GM21723 (cell line): ENCODE measurements at regions not wholly inside any gene's neighbourhood (a gene's known extent, or its start where the extent isn't known, plus 50 kb on each side); places are given as distances from the start of the nearest gene placed in this dataset.

Experiments used
- ATAC-seq: cut with Tn5 transposase; IDR thresholded peaks from one replicate; pipeline ENCODE4 v1.9.1; 2021; ENCODE audit warnings: mild to moderate bottlenecking, moderate library complexity; ENCODE audit not compliant: unreplicated experiment

DNA sequence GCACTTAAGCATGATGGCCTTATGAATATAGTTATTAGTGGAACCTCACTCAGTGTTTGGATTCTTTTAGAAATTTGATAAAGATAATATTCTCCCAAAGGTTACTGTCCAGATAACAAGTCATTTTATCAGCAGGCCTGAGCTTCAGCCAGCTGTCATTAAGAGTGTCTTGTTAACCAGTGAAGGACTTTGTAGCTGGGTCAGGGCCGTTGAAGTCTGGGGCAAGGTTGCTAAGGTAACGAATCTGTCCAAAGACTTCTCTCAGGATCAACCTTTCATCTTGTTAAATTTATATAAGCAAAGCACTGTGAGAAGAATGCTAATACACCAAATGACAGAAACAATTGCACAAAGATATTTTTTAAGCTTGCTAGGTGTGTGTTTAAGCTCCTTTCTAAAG lies 271.3 kb upstream of the TMPO start:
- ATAC-seq = no peak

DNA sequence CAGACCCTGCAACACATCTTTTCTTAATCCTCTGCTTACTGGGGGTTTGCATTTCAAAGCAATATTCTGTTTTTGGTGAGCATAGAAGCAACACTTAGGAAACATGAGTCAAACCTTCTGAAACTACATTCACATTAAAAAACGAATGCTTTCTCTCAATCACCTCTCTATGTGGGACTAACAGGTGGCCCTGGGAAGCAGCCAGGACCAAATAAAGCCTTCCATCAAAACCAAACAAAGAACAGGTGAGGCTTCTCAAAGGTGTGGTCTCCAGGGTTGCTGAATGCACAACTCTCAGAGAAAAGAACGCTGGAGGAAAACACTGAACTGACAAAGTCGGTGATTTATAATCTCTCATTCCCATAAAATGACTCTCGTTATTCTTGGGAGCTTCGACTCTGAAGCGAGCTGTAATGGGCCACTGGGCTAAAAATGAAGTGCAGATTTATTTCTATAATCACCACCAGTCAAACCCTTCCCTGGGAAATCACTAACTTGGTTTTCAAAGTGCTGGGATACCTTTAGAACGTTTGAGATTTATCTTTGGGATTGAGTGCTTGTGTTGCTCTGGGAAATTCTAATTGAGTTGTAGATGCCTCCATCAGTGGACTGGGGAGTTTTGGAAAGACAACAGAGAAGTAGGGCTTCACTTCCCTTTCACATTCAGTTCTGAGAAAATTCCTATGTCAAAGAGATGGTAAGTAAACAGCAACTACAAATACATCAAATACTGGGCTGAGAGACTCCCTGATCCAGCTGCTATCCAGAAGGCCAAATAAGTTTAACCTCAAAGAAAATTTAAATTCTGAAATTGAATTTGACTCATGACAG lies 262.0 kb upstream of the TMPO start:
- ATAC-seq = no peak

- ATAC-seq = no peak
Measured at GRCh38 chr12:98256830-98257229, 258.6 kb upstream of the TMPO start.

GRCh38 chr12:98259693-98260092 lies 255.7 kb upstream of the TMPO start:
- no peak for ATAC-seq

- no peak for ATAC-seq
Measured at GRCh38 chr12:98260276-98260675, 255.1 kb upstream of the TMPO start.

- no peak for ATAC-seq
Measured at GRCh38 chr12:98262902-98263301, 252.5 kb upstream of the TMPO start.

DNA sequence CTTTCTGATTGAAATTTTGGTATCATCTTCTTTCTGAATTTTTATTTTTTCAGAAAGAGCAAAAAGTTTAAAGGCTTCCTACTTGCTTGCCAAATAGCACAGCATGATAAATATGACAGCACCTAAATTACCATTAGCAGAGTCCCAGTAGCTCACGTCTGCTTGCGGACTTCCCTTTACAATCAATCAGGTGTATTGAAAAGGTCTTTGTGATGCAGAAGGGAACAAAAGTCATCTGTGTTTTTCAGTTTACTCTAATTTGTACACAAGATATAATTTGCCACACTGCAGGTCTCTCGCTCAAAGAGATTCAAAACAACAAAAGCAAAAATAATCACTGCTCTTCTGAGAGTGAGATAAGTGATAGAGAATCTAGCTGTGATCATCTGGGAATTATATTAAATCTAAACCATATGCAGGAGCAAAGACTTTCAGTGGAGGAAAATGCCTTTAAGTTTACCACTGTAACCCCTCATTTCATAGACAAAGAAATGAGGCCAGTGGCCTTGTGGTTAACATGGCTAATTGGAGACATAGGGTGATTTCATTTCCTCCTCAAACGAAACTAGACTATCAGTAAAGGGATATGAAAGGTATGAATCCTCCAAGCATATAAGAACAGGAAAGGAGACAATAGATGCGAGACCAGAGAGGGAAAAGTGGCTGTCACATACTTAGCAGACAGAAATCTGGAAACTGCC lies 240.8 kb upstream of the TMPO start:
- peak; percentile 92 for ATAC-seq

GRCh38 chr12:98275131-98275475 lies 240.3 kb upstream of the TMPO start:
- peak; percentile 44 for ATAC-seq

DNA sequence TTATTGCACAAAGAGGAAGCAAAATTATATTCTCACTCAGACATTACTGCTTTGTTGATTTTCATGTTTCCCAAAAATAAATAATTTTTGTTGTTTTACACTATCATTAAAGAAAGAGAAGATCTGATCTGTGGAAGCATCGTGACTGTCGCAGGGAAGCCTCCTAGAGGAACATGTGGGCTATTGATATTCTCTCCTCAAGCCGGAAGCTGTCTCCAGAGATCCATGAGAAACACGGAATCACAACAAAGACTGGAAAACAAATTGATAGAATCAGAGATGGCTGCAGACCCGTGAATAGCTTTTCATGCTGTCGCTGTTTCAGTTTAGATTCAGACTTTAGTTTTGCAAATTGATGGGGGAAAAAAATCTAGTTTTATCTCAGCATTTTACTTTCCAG lies 235.2 kb upstream of the TMPO start:
- no peak for ATAC-seq

DNA sequence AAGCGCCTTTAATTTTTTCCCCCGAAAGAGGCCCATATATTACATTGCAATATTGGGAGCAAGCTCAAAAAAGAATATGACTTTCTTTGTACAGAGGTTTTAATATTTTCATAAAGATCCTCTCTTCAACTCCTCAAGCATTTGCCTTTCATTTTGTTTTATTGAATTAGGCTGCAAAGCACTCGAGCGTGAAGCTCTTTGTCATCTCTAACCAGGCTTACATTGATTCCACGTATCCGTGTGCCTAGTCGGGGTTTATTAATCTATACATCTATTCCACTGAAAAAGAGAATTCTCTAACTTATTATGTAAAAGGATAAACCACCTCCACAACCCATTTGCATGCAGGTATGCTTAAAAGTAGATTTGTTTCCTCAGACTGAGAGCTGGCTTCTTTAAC lies 234.8 kb upstream of the TMPO start:
- ATAC-seq = no peak

- no peak for ATAC-seq
Measured at GRCh38 chr12:98291828-98292227, 223.6 kb upstream of the TMPO start.

GRCh38 chr12:98294051-98294805 lies 221.2 kb upstream of the TMPO start:
- ATAC-seq = no peak

DNA sequence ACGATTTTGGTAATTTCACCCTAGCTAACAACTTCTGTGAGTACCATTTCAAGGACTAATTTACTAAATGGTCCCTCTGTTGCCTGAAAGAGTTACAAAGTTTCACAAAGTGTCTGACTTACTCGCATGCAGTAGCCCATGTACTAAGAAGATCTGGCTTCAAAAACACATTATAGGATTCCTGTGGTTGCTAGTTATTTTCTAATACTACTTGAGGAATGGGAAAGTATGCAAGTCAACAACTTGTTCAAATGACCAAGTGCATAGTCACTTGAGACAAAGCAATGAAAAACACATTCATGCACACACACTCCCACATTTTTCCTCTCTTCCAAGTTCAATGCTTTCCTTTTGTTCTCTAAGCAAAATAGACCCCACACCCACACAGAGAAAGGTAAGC lies 219.7 kb upstream of the TMPO start:
- ATAC-seq = no peak

- no peak for ATAC-seq
Measured at GRCh38 chr12:98296462-98297079, 218.8 kb upstream of the TMPO start.

DNA sequence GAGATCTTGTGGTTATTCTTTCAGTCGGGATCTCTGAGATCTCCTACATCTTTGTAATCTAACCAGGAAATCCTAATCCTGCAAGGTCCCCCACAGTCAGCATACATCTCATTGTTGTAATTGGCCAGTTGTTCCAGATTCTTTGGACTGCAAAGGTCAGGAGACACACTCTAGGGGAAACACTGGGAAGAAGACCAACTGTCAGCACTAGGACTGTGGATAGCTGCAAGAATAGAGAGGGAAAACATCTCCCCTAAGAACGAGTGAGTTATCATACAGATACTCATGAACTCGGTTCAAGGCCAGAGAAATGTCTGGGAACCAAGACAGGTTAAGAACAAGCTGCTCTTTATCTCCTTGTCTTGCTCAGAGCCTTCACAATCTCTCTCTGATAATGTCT lies 217.9 kb upstream of the TMPO start:
- no peak for ATAC-seq

- ATAC-seq = no peak
Measured at GRCh38 chr12:98308141-98308540, 207.2 kb upstream of the TMPO start.

- ATAC-seq = no peak
Measured at GRCh38 chr12:98317939-98318899, 197.2 kb upstream of the TMPO start.

DNA sequence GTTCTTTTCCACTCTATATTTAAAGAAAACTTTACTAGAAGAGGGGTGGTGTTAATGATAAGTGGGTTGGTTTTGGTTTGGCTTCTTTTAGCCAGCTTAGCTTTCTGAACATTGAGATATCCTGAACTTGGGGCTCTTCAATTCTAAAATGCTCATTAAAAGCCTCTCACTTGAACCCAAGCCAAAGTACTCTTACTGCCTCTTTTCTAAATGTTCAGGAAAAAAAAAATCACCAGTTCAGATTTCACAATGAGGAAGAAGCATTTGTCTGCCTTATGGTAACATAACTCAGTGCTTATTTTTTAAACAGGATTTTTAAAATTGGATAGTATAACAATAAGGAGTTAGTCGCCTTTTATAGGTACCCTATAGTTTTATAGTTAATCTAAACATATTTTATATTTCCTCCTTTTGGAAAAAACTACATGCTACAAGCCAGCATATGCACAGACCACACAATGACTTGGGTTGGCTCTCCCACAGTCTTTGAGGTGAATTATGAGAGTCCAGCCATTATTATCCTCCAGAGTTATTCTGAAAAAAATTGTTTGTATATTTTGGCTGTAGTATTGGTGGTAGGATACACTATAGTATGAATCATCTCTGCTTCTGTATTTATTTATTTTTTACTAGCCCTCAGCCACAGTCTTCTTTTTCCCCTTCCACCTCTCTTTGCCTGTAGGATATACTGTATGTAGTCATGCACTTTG lies 195.5 kb upstream of the TMPO start:
- no peak for ATAC-seq

DNA sequence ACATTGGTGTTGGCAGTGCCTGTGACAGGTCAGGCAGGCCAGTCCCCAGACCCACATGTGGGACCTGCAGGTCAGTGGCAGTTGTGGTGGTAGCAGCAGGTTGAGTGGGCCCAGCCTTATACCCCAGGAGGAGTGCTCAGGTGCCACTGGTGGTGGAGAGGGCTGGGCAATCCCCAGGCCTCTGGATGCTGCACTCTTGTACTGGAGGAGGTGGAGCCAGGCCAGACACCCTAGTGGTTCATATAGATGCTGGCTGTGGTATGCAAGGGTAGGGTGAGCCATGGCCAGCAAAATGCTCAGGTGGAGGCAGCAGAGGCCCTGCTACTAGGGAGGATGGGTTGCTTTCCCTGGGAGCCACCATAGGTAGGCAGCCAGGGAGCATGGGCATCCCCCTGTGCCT lies 190.4 kb upstream of the TMPO start:
- ATAC-seq = no peak

- ATAC-seq = no peak
Measured at GRCh38 chr12:98328467-98328866, 186.9 kb upstream of the TMPO start.
